ENCODE measurements at regions not wholly inside any gene's neighbourhood (a gene's known extent, or its start where the extent isn't known, plus 50 kb on each side); places are given as distances from the start of the nearest gene placed in this dataset.

- no peak for TF ChIP-seq CTCF (IDR thresholded peaks at IDR 0.05; ENCODE audit: extremely low read depth, insufficient read depth, missing control alignments)
- in situ Hi-C loops (cut with MboI; ENCODE audit: low pct_unique_long_range_greater_than_20kb, low sequenced_read_pairs, unreplicated experiment) = no loop called here
- DNase-seq (ENCODE audit: low spot score) = no peak
Observed at GRCh38 chr2:47687856-47688255, 95.1 kb upstream of the MSH6 start.

- TF ChIP-seq CTCF (IDR thresholded peaks at IDR 0.05; ENCODE audit: extremely low read depth, insufficient read depth, missing control alignments) = no peak
- no peak for DNase-seq (ENCODE audit: low spot score)
- in situ Hi-C loops (cut with MboI; ENCODE audit: low pct_unique_long_range_greater_than_20kb, low sequenced_read_pairs, unreplicated experiment) = no loop called here
Observed at GRCh38 chr2:47686018-47686417, 96.9 kb upstream of the MSH6 start.

GRCh38 chr2:47682216-47682749, 100.7 kb upstream of the MSH6 start:
- DNase-seq (ENCODE audit: low spot score) = no peak
- in situ Hi-C loops (cut with MboI; ENCODE audit: low pct_unique_long_range_greater_than_20kb, low sequenced_read_pairs, unreplicated experiment) = no loop called here
- TF ChIP-seq CTCF (IDR thresholded peaks at IDR 0.05; ENCODE audit: extremely low read depth, insufficient read depth, missing control alignments) = no peak

- TF ChIP-seq CTCF (IDR thresholded peaks at IDR 0.05; ENCODE audit: extremely low read depth, insufficient read depth, missing control alignments) = no peak
- no peak for DNase-seq (ENCODE audit: low spot score)
- in situ Hi-C loops (cut with MboI; ENCODE audit: low pct_unique_long_range_greater_than_20kb, low sequenced_read_pairs, unreplicated experiment) = no loop called here
Observed at GRCh38 chr2:47676261-47676926, 105.6 kb upstream of the KCNK12 start.

GRCh38 chr2:47675196-47675825, 104.5 kb upstream of the KCNK12 start:
- no peak for TF ChIP-seq CTCF (IDR thresholded peaks at IDR 0.05; ENCODE audit: extremely low read depth, insufficient read depth, missing control alignments)
- no peak for DNase-seq (ENCODE audit: low spot score)
- in situ Hi-C loops (cut with MboI; ENCODE audit: low pct_unique_long_range_greater_than_20kb, low sequenced_read_pairs, unreplicated experiment) = no loop called here

GRCh38 chr2:47666332-47666731, 95.5 kb upstream of the KCNK12 start:
- in situ Hi-C loops (cut with MboI; ENCODE audit: low pct_unique_long_range_greater_than_20kb, low sequenced_read_pairs, unreplicated experiment) = no loop called here
- no peak for DNase-seq (ENCODE audit: low spot score)
- no peak for TF ChIP-seq CTCF (IDR thresholded peaks at IDR 0.05; ENCODE audit: extremely low read depth, insufficient read depth, missing control alignments)
